Activated T-helper 2 cell treated with anti-CD3 and anti-CD28 coated beads, Interferon-gamma antibody, Interleukin-2, Interleukin-4, amounts not matched to agents 10 μg/mL and 5 μg/mL and 100 μg/mL, durations not matched to agents 14 hours and 24 hours and 36 hours (primary cell): ENCODE measurements at regions not wholly inside any gene's neighbourhood (a gene's known extent, or its start where the extent isn't known, plus 50 kb on each side); places are given as distances from the start of the nearest gene placed in this dataset.
"Not testable (repeated sequence)": the region's sequence is repeated elsewhere in the genome, so short reads cannot be mapped to it uniquely, and the experiment has no call there.

Experiments used
- DNase-seq: peaks from one replicate; pipeline ENCODE4 v3.0.0; 2021; ENCODE audit warnings: low spot score
- H3K27ac Mint-ChIP-seq: one replicate; pipeline ENCODE4 v1.8.0; 2021; ENCODE audit warnings: mixed read lengths
- H3K27me3 Mint-ChIP-seq: one replicate; pipeline ENCODE4 v1.8.0; 2021; ENCODE audit warnings: low read depth, mixed read lengths
- H3K36me3 Mint-ChIP-seq: one replicate; pipeline ENCODE4 v1.8.0; 2021; ENCODE audit warnings: low read depth, mixed read lengths
- H3K4me1 Mint-ChIP-seq: one replicate; pipeline ENCODE4 v1.8.0; 2021; ENCODE audit warnings: low read depth, mixed read lengths
- H3K4me3 Mint-ChIP-seq: one replicate; pipeline ENCODE4 v1.8.0; 2021; ENCODE audit warnings: low read depth, mild to moderate bottlenecking, moderate library complexity, mixed read lengths
- H3K9me3 Mint-ChIP-seq: one replicate; pipeline ENCODE4 v1.8.0; 2021; ENCODE audit warnings: mixed read lengths
- intact Hi-C: fragments of 100-400 bp; cut with micrococcal nuclease; formaldehyde crosslinking; loops from one replicate; pipeline ENCODE4 v1.15.1; 2023

- intact Hi-C loops, result no loop called here
- no peak overlapping the region for H3K4me3 Mint-ChIP-seq
Measured at GRCh38 chr4:159024828-159025227, 78.1 kb upstream of the RAPGEF2 start.

GRCh38 chr4:159026329-159026728 lies 76.5 kb upstream of the RAPGEF2 start:
- H3K4me1 Mint-ChIP-seq, result no peaks in the 10 kb centered on the region
- no peaks in the 10 kb centered on the region for H3K9me3 Mint-ChIP-seq
- intact Hi-C loops, result no loop called here
- no peak for DNase-seq
- no peak overlapping the region for H3K27ac Mint-ChIP-seq
- H3K4me3 Mint-ChIP-seq, result no peak overlapping the region
- H3K36me3 Mint-ChIP-seq, result no peaks in the 10 kb centered on the region
- H3K27me3 Mint-ChIP-seq, result peaks cover 15% of the 10 kb centered on the region

More at GRCh38 chr4:159024828-159025227, 78.1 kb upstream of the RAPGEF2 start:
- Mint-ChIP-seq H3K9me3 (no peaks in the 10 kb centered on the region), H3K36me3 (no peaks in the 10 kb centered on the region), H3K27ac (no peak overlapping the region), H3K4me1 (no peaks in the 10 kb centered on the region), H3K27me3 (peaks cover 10% of the 10 kb centered on the region)
- DNase-seq, result no peak

- H3K27me3 Mint-ChIP-seq, result peaks cover 16% of the 10 kb centered on the region
- no peaks in the 10 kb centered on the region for H3K9me3 Mint-ChIP-seq
- no peaks in the 10 kb centered on the region for H3K4me1 Mint-ChIP-seq
- H3K4me3 Mint-ChIP-seq, result no peak overlapping the region
- no peaks in the 10 kb centered on the region for H3K36me3 Mint-ChIP-seq
- intact Hi-C loops, result no loop called here
- no peak for DNase-seq
- no peak overlapping the region for H3K27ac Mint-ChIP-seq
Measured at GRCh38 chr4:159027535-159027934, 75.3 kb upstream of the RAPGEF2 start.

- no peaks in the 10 kb centered on the region for H3K36me3 Mint-ChIP-seq
Measured at GRCh38 chr4:159029481-159029880, 73.4 kb upstream of the RAPGEF2 start.

GRCh38 chr4:159030297-159030696 lies 72.6 kb upstream of the RAPGEF2 start:
- H3K9me3 Mint-ChIP-seq, intact Hi-C loops, H3K36me3 Mint-ChIP-seq, H3K4me1 Mint-ChIP-seq, H3K27ac Mint-ChIP-seq, DNase-seq, H3K4me3 Mint-ChIP-seq: not testable (repeated sequence)
- peaks cover 31% of the 10 kb centered on the region for H3K27me3 Mint-ChIP-seq

More at GRCh38 chr4:159029481-159029880, 73.4 kb upstream of the RAPGEF2 start:
- Mint-ChIP-seq H3K9me3 (no peaks in the 10 kb centered on the region), H3K4me3 (no peak overlapping the region), H3K27ac (no peak overlapping the region), H3K27me3 (peaks cover 26% of the 10 kb centered on the region), H3K4me1 (no peaks in the 10 kb centered on the region)
- no peak for DNase-seq
- intact Hi-C loops, result no loop called here

- H3K9me3 Mint-ChIP-seq, result no peaks in the 10 kb centered on the region
Measured at GRCh38 chr4:159035570-159035969, 67.3 kb upstream of the RAPGEF2 start.

GRCh38 chr4:159038536-159038935 lies 64.3 kb upstream of the RAPGEF2 start:
- Mint-ChIP-seq H3K9me3 (no peaks in the 10 kb centered on the region), H3K27me3 (peaks cover 51% of the 10 kb centered on the region), H3K4me1 (peaks cover 2% of the 10 kb centered on the region), H3K36me3 (no peaks in the 10 kb centered on the region), H3K4me3 (no peak overlapping the region), H3K27ac (no peak overlapping the region)
- intact Hi-C loops, result no loop called here
- no peak for DNase-seq

More at GRCh38 chr4:159035570-159035969, 67.3 kb upstream of the RAPGEF2 start:
- intact Hi-C loops, result no loop called here
- H3K27ac Mint-ChIP-seq, result no peak overlapping the region
- DNase-seq, result no peak
- peaks cover 45% of the 10 kb centered on the region for H3K27me3 Mint-ChIP-seq
- H3K36me3 Mint-ChIP-seq, result no peaks in the 10 kb centered on the region
- no peaks in the 10 kb centered on the region for H3K4me1 Mint-ChIP-seq
- H3K4me3 Mint-ChIP-seq, result no peak overlapping the region

GRCh38 chr4:159041054-159042034 lies 61.5 kb upstream of the RAPGEF2 start:
- no peaks in the 10 kb centered on the region for H3K9me3 Mint-ChIP-seq
- H3K4me1 Mint-ChIP-seq, result peaks cover 9% of the 10 kb centered on the region
- DNase-seq, result no peak
- no peak overlapping the region for H3K27ac Mint-ChIP-seq
- intact Hi-C loops, result loop anchor here (10.0 kb wide), 1 partner anchor 317 kb away; the partner anchor contains the start of gene PPID
- peaks cover 53% of the 10 kb centered on the region for H3K27me3 Mint-ChIP-seq
- H3K36me3 Mint-ChIP-seq, result no peaks in the 10 kb centered on the region
- H3K4me3 Mint-ChIP-seq, result no peak overlapping the region

GRCh38 chr4:159042097-159042605 lies 60.7 kb upstream of the RAPGEF2 start:
- Mint-ChIP-seq H3K27me3 (peaks cover 46% of the 10 kb centered on the region), H3K4me1 (peaks cover 10% of the 10 kb centered on the region), H3K4me3 (no peak overlapping the region), H3K9me3 (no peaks in the 10 kb centered on the region), H3K27ac (no peak overlapping the region), H3K36me3 (no peaks in the 10 kb centered on the region)
- intact Hi-C loops, result loop anchor here (10.0 kb wide), 1 partner anchor 317 kb away; the partner anchor contains the start of gene PPID
- no peak for DNase-seq

GRCh38 chr4:159042868-159043267 lies 60.0 kb upstream of the RAPGEF2 start:
- Mint-ChIP-seq H3K4me1 (peaks cover 17% of the 10 kb centered on the region), H3K4me3 (no peak overlapping the region), H3K36me3 (no peaks in the 10 kb centered on the region), H3K9me3 (no peaks in the 10 kb centered on the region), H3K27me3 (peaks cover 44% of the 10 kb centered on the region), H3K27ac (no peak overlapping the region)
- DNase-seq, result no peak
- intact Hi-C loops, result loop anchor here (10.0 kb wide), 1 partner anchor 318 kb away; the partner anchor contains the start of gene PPID

GRCh38 chr4:159043861-159044260 lies 59.0 kb upstream of the RAPGEF2 start:
- no peak overlapping the region for H3K4me3 Mint-ChIP-seq
- H3K27me3 Mint-ChIP-seq, result peaks cover 39% of the 10 kb centered on the region
- H3K36me3 Mint-ChIP-seq, result no peaks in the 10 kb centered on the region
- no peaks in the 10 kb centered on the region for H3K9me3 Mint-ChIP-seq
- intact Hi-C loops, result loop anchor here (10.0 kb wide), 1 partner anchor 319 kb away; the partner anchor contains the start of gene PPID
- no peak overlapping the region for H3K27ac Mint-ChIP-seq
- H3K4me1 Mint-ChIP-seq, result peaks cover 23% of the 10 kb centered on the region
- no peak for DNase-seq

- intact Hi-C loops, result loop anchor here (5.0 to 10.0 kb wide), 2 partner anchors 132 to 321 kb away; partner anchors contain the start of gene PPID
- Mint-ChIP-seq H3K4me1 (peaks cover 23% of the 10 kb centered on the region), H3K27ac (no peak overlapping the region), H3K27me3 (peaks cover 50% of the 10 kb centered on the region), H3K36me3 (no peaks in the 10 kb centered on the region), H3K4me3 (no peak overlapping the region), H3K9me3 (no peaks in the 10 kb centered on the region)
- DNase-seq, result no peak
Measured at GRCh38 chr4:159045321-159045720, 57.6 kb upstream of the RAPGEF2 start.

GRCh38 chr4:159046683-159047082 lies 56.2 kb upstream of the RAPGEF2 start:
- intact Hi-C loops, result loop anchor here (1.0 to 10.0 kb wide), 6 partner anchors 18 to 322 kb away; partner anchors contain the start of genes PPID and RAPGEF2

More at GRCh38 chr4:159046683-159047082, 56.2 kb upstream of the RAPGEF2 start:
- no peak for DNase-seq
- peaks cover 43% of the 10 kb centered on the region for H3K27me3 Mint-ChIP-seq
- H3K4me1 Mint-ChIP-seq, result peaks cover 31% of the 10 kb centered on the region
- H3K36me3 Mint-ChIP-seq, result no peaks in the 10 kb centered on the region
- no peak overlapping the region for H3K27ac Mint-ChIP-seq
- no peak overlapping the region for H3K4me3 Mint-ChIP-seq
- H3K9me3 Mint-ChIP-seq, result no peaks in the 10 kb centered on the region
